H1 (cell line): ENCODE measurements at regions not wholly inside any gene's neighbourhood (a gene's known extent, or its start where the extent isn't known, plus 50 kb on each side); places are given as distances from the start of the nearest gene placed in this dataset.

Source experiments
- CHD1 ChIP-seq: IDR thresholded peaks from 2 replicates; pipeline ENCODE4 v1.6.1; 2012; ENCODE audit warnings: low read depth, low read length, improper control_type of control experiment
- CHD7 ChIP-seq: fragments of 300-600 bp; sonication (generic); IDR thresholded peaks from 2 replicates; pipeline ENCODE4 v1.7.1; 2012; ENCODE audit warnings: low read length, moderate library complexity, mild to moderate bottlenecking, inconsistent platforms; ENCODE audit not compliant: insufficient replicate concordance
- GABPA ChIP-seq: IDR thresholded peaks from 2 replicates; pipeline ENCODE4 v1.6.1; 2011; ENCODE audit warnings: mild to moderate bottlenecking, low read length, moderate library complexity, borderline replicate concordance; ENCODE audit not compliant: insufficient read depth
- MAFK ChIP-seq: IDR thresholded peaks from 2 replicates; pipeline ENCODE4 v1.6.1; 2012; ENCODE audit warnings: low read depth, mild to moderate bottlenecking, improper control_type of control experiment, low read length
- RAD21 ChIP-seq, 2 experiments: IDR thresholded peaks in 1 of 2; conservative IDR thresholded peaks in 1 of 2; 2 replicates each; pipeline ENCODE4 v1.6.1; 2011; ENCODE audit warnings: low read depth in 2 of 2, low read length in 2 of 2, improper control_type of control experiment in 1 of 2, inconsistent platforms in 1 of 2, mild to moderate bottlenecking in 1 of 2, moderate library complexity in 1 of 2
- TCF12 ChIP-seq: IDR thresholded peaks from 2 replicates; pipeline ENCODE4 v1.6.1; 2011; ENCODE audit warnings: low read depth, mild to moderate bottlenecking, low read length
- YY1 ChIP-seq: IDR thresholded peaks from 2 replicates; pipeline ENCODE4 v1.6.1; 2011; ENCODE audit warnings: low read depth, mild to moderate bottlenecking, low read length
- TF ChIP-seq, protein P1 (sequence below), 3 experiments: IDR thresholded peaks; 1 replicate in 2 of 3; 2 replicates in 1 of 3; pipeline versions ENCODE4 v1.5.1 to v1.6.1; 2011; ENCODE audit warnings: low read length in 3 of 3, mild to moderate bottlenecking in 3 of 3, inconsistent platforms in 2 of 3, low read depth in 1 of 3, moderate library complexity in 1 of 3; ENCODE audit not compliant: insufficient read depth in 1 of 3; ENCODE audit errors: control extremely low read depth in 1 of 3

DNA sequence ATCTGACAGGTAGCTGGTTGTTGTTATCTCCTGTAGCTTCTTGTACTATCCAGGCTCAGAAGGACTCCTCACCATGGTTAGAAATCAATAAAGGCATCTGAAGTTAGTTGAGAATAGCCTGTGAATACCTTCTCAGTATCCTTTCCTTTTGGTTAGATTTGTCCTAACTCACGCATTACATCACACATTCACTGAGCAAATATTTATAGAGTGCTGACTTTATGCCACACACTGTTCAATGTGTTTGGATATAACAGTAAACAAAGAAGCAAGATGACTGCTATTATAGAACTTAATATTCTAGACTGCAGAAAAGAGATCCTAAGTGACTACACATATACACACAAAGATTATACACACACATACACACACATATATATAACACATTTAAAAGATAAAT, 889.9 kb upstream of the CHAC2 start:
- TF ChIP-seq TCF12: no peak
- TF ChIP-seq, protein P1, sequence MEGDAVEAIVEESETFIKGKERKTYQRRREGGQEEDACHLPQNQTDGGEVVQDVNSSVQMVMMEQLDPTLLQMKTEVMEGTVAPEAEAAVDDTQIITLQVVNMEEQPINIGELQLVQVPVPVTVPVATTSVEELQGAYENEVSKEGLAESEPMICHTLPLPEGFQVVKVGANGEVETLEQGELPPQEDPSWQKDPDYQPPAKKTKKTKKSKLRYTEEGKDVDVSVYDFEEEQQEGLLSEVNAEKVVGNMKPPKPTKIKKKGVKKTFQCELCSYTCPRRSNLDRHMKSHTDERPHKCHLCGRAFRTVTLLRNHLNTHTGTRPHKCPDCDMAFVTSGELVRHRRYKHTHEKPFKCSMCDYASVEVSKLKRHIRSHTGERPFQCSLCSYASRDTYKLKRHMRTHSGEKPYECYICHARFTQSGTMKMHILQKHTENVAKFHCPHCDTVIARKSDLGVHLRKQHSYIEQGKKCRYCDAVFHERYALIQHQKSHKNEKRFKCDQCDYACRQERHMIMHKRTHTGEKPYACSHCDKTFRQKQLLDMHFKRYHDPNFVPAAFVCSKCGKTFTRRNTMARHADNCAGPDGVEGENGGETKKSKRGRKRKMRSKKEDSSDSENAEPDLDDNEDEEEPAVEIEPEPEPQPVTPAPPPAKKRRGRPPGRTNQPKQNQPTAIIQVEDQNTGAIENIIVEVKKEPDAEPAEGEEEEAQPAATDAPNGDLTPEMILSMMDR (IDR thresholded peaks at IDR 0.05; ENCODE audit: control extremely low read depth in 1 of 3, insufficient read depth in 1 of 3, low read depth in 1 of 3, low read length in 3 of 3): no peak
- TF ChIP-seq YY1: no peak
- TF ChIP-seq RAD21 (IDR thresholded peaks at IDR 0.05 in 1 of 2, conservative IDR thresholded peaks at IDR 0.05 in 1 of 2; ENCODE audit: low read depth in 2 of 2, low read length in 2 of 2): no peak
- no peak for TF ChIP-seq CHD7
- TF ChIP-seq MAFK: no peak
- no peak for TF ChIP-seq GABPA
- no peak for TF ChIP-seq CHD1
